Naive thymus-derived CD4-positive, alpha-beta T cell (primary cell): ENCODE measurements at regions not wholly inside any gene's neighbourhood (a gene's known extent, or its start where the extent isn't known, plus 50 kb on each side); places are given as distances from the start of the nearest gene placed in this dataset.

Experiments used
- ATAC-seq: fragments of 150-1000 bp; cut with Tn5 transposase; 2 replicates; pipeline ENCODE4 v1.10.0; 2021; ENCODE audit warnings: mild to moderate bottlenecking, moderate library complexity
- CTCF ChIA-PET: fragments of 350-600 bp; sonication (Branson Sonifier 250); formaldehyde crosslinking; loops from one replicate; lab custom pipeline; 2021; ENCODE audit warnings: antibody characterized with exemption; lab: Charles Lee
- POLR2A ChIA-PET: fragments of 350-600 bp; sonication (Branson Sonifier 250); formaldehyde crosslinking; loops from one replicate; lab custom pipeline; 2021; ENCODE audit warnings: antibody characterized with exemption, inconsistent platforms; lab: Charles Lee
- DNase-seq, 9 donors: peaks; one replicate each; pipeline versions ENCODE4 v3.0.0 to v3.0.0-alpha.2; 2020 to 2022; ENCODE audit warnings: mixed read lengths in 1 of 9
- H3K27ac ChIP-seq: one replicate; pipeline ENCODE4 v1.7.0; 2013; ENCODE audit warnings: mild to moderate bottlenecking, low read depth, low read length, moderate library complexity
- H3K27me3 ChIP-seq, 2 donors: one replicate each; pipeline ENCODE4 v1.7.0; 2013; ENCODE audit warnings: low read length in 2 of 2, mild to moderate bottlenecking in 2 of 2, moderate library complexity in 2 of 2; ENCODE audit not compliant: control insufficient read depth in 2 of 2, insufficient read depth in 2 of 2
- H3K36me3 ChIP-seq, 3 experiments: 1 replicate in 2 of 3; 2 replicates in 1 of 3; pipeline ENCODE4 v1.7.0; 2013; ENCODE audit warnings: low read length in 3 of 3, mild to moderate bottlenecking in 3 of 3, moderate library complexity in 1 of 3; ENCODE audit not compliant: insufficient read depth in 3 of 3, control insufficient read depth in 2 of 3
- H3K4me1 ChIP-seq, 2 donors: one replicate each; pipeline ENCODE4 v1.7.0; 2013; ENCODE audit warnings: low read length in 2 of 2, mild to moderate bottlenecking in 2 of 2, moderate library complexity in 1 of 2; ENCODE audit not compliant: control insufficient read depth in 2 of 2, insufficient read depth in 2 of 2
- H3K4me3 ChIP-seq: 2 replicates; pipeline ENCODE4 v1.7.0; 2013; ENCODE audit warnings: mild to moderate bottlenecking, low read length
- H3K9me3 ChIP-seq, 3 experiments: 1 replicate in 2 of 3; 2 replicates in 1 of 3; pipeline ENCODE4 v1.7.0; 2013; ENCODE audit warnings: low read length in 3 of 3; ENCODE audit not compliant: control insufficient read depth in 2 of 3
- H3K27ac Mint-ChIP-seq, 9 donors: one replicate each; pipeline ENCODE4 v1.8.0; 2020 to 2022; ENCODE audit warnings: mixed read lengths in 9 of 9, mild to moderate bottlenecking in 8 of 9, moderate library complexity in 5 of 9, inconsistent platforms in 2 of 9
- H3K27me3 Mint-ChIP-seq, 5 donors: one replicate each; pipeline ENCODE4 v1.8.0; 2021 to 2022; ENCODE audit warnings: mixed read lengths in 5 of 5, mild to moderate bottlenecking in 1 of 5
- H3K36me3 Mint-ChIP-seq, 5 donors: one replicate each; pipeline ENCODE4 v1.8.0; 2020 to 2022; ENCODE audit warnings: mixed read lengths in 5 of 5, mild to moderate bottlenecking in 3 of 5, inconsistent platforms in 1 of 5
- H3K4me1 Mint-ChIP-seq, 7 donors: one replicate each; pipeline ENCODE4 v1.8.0; 2020 to 2022; ENCODE audit warnings: mixed read lengths in 7 of 7, mild to moderate bottlenecking in 3 of 7, inconsistent platforms in 1 of 7
- H3K4me3 Mint-ChIP-seq, 10 donors: one replicate each; pipeline ENCODE4 v1.8.0; 2020 to 2022; ENCODE audit warnings: mild to moderate bottlenecking in 10 of 10, mixed read lengths in 10 of 10, moderate library complexity in 6 of 10, inconsistent platforms in 2 of 10
- H3K9me3 Mint-ChIP-seq, 11 donors: one replicate each; pipeline ENCODE4 v1.8.0; 2020 to 2022; ENCODE audit warnings: mixed read lengths in 11 of 11, mild to moderate bottlenecking in 4 of 11, inconsistent platforms in 1 of 11, moderate library complexity in 1 of 11
- intact Hi-C, 2 donors: fragments of 100-400 bp; cut with micrococcal nuclease; formaldehyde crosslinking; loops; one replicate each; pipeline ENCODE4 v1.15.1; 2023

GRCh38 chr14:98348505-98348904 is 923.5 kb downstream of the BCL11B start:
- Mint-ChIP-seq H3K4me1 (peaks cover 8 to 79% (median 43%) of the 10 kb centered on the region in 7 donors), H3K27ac (peak overlapping the region in 1 of 9 donors; percentile 40), H3K9me3 (peaks cover 0 to 5% (median 2%) of the 10 kb centered on the region in 11 donors), H3K4me3 (peak overlapping the region in 2 of 10 donors; percentile 5 to 44), H3K36me3 (peaks cover 0 to 4% (median 0%) of the 10 kb centered on the region in 5 donors), H3K27me3 (peaks cover 0 to 2% (median 0%) of the 10 kb centered on the region in 5 donors)
- no peaks in the 10 kb centered on the region for H3K36me3 ChIP-seq
- intact Hi-C loops, result no loop called here
- no peak for DNase-seq
- H3K27me3 ChIP-seq, result no peaks in the 10 kb centered on the region
- ChIA-PET CTCF (interaction anchor here (0.6 to 0.7 kb wide), 2 partner anchors 85 to 1129 kb away, joined by 3 read pairs; no protein-coding TSS in a partner anchor), POLR2A (no interaction called here)
- H3K4me1 ChIP-seq, result peaks cover 0 to 5% of the 10 kb centered on the region in 2 donors
- no peaks in the 10 kb centered on the region for H3K9me3 ChIP-seq
- no peak overlapping the region for H3K4me3 ChIP-seq
- no peak overlapping the region for H3K27ac ChIP-seq
- ATAC-seq, result no peak

GRCh38 chr14:98350213-98350612 is 921.8 kb downstream of the BCL11B start:
- ATAC-seq (no peak), DNase-seq (no peak)
- H3K4me3 ChIP-seq, result no peak overlapping the region
- H3K4me1 ChIP-seq, result peaks cover 0 to 5% of the 10 kb centered on the region in 2 donors
- H3K36me3 Mint-ChIP-seq, result peaks cover 0 to 4% (median 0%) of the 10 kb centered on the region in 5 donors
- ChIA-PET CTCF (interaction anchor here (0.7 kb wide), 1 partner anchor 428 kb away, joined by 3 read pairs; no protein-coding TSS in a partner anchor), POLR2A (interaction anchor here (0.6 to 1.2 kb wide), 2 partner anchors 11 to 14 kb away, joined by 3 read pairs; no protein-coding TSS in a partner anchor)
- H3K4me3 Mint-ChIP-seq, result peak overlapping the region in 4 of 10 donors; percentile 10 to 31 (median 18)
- H3K4me1 Mint-ChIP-seq, result peaks cover 8 to 69% (median 40%) of the 10 kb centered on the region in 7 donors
- no peaks in the 10 kb centered on the region for H3K27me3 ChIP-seq
- peak overlapping the region in 4 of 9 donors; percentile 37 to 51 (median 46) for H3K27ac Mint-ChIP-seq
- H3K27ac ChIP-seq, result no peak overlapping the region
- no peaks in the 10 kb centered on the region for H3K36me3 ChIP-seq
- no peaks in the 10 kb centered on the region for H3K9me3 ChIP-seq
- peaks cover 0 to 5% (median 2%) of the 10 kb centered on the region in 11 donors for H3K9me3 Mint-ChIP-seq
- intact Hi-C loops, result no loop called here
- H3K27me3 Mint-ChIP-seq, result no peaks in the 10 kb centered on the region

DNA sequence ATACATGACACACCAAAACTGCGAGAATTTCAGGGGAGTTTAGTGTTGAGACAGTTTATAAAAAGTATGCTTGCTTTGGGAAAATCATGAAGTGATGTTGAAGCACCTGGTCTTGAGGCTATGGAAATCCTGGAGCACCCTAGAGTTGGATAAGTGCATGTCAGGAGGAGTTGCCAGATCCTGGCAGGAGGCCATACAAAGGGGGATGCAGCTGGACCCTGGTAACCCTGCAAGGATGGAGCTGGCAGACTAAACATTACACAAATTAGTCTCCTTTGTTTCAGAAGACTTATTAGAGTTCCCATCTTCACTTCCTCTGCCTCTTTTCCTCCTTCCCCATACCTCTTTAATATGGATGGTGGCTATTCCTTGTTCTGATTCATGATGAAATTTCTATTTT is 907.0 kb downstream of the BCL11B start:
- peaks cover 0 to 19% (median 8%) of the 10 kb centered on the region in 11 donors for H3K9me3 Mint-ChIP-seq

GRCh38 chr14:98366429-98366828 is 905.6 kb downstream of the BCL11B start:
- H3K4me3 ChIP-seq, result no peak overlapping the region
- intact Hi-C loops, result no loop called here
- DNase-seq (no peak), ATAC-seq (no peak)
- H3K9me3 ChIP-seq, result no peaks in the 10 kb centered on the region
- Mint-ChIP-seq H3K36me3 (peaks cover 0 to 17% (median 4%) of the 10 kb centered on the region in 5 donors), H3K27me3 (peaks cover 0 to 6% (median 0%) of the 10 kb centered on the region in 5 donors), H3K27ac (no peak overlapping the region), H3K4me3 (no peak overlapping the region), H3K9me3 (peaks cover 0 to 16% (median 5%) of the 10 kb centered on the region in 11 donors), H3K4me1 (peaks cover 7 to 58% (median 43%) of the 10 kb centered on the region in 7 donors)
- POLR2A ChIA-PET, result interaction anchor here (0.6 kb wide), 1 partner anchor 483 kb away, joined by 3 read pairs; no protein-coding TSS in a partner anchor
- H3K27me3 ChIP-seq, result no peaks in the 10 kb centered on the region
- no peaks in the 10 kb centered on the region for H3K36me3 ChIP-seq
- CTCF ChIA-PET, result interaction anchor here (1.1 kb wide), 1 partner anchor 19 kb away, joined by 4 read pairs; no protein-coding TSS in a partner anchor
- peaks cover 0 to 19% of the 10 kb centered on the region in 2 donors for H3K4me1 ChIP-seq
- H3K27ac ChIP-seq, result no peak overlapping the region

More for the DNA sequence above, 907.0 kb downstream of the BCL11B start:
- DNase-seq, result no peak
- no peak overlapping the region for H3K27ac ChIP-seq
- CTCF ChIA-PET, result no interaction called here
- no peaks in the 10 kb centered on the region for H3K27me3 ChIP-seq
- H3K27ac Mint-ChIP-seq, result peak overlapping the region in 1 of 9 donors; percentile 28
- ATAC-seq, result no peak
- H3K4me1 ChIP-seq, result peaks cover 0 to 19% of the 10 kb centered on the region in 2 donors
- H3K36me3 Mint-ChIP-seq, result peaks cover 3 to 19% (median 6%) of the 10 kb centered on the region in 5 donors
- peaks cover 0 to 6% (median 0%) of the 10 kb centered on the region in 5 donors for H3K27me3 Mint-ChIP-seq
- H3K4me1 Mint-ChIP-seq, result peaks cover 7 to 47% (median 38%) of the 10 kb centered on the region in 7 donors
- intact Hi-C loops, result no loop called here
- H3K9me3 ChIP-seq, result no peaks in the 10 kb centered on the region
- no peak overlapping the region for H3K4me3 Mint-ChIP-seq
- H3K36me3 ChIP-seq, result no peaks in the 10 kb centered on the region
- POLR2A ChIA-PET, result no interaction called here
- H3K4me3 ChIP-seq, result no peak overlapping the region

DNA sequence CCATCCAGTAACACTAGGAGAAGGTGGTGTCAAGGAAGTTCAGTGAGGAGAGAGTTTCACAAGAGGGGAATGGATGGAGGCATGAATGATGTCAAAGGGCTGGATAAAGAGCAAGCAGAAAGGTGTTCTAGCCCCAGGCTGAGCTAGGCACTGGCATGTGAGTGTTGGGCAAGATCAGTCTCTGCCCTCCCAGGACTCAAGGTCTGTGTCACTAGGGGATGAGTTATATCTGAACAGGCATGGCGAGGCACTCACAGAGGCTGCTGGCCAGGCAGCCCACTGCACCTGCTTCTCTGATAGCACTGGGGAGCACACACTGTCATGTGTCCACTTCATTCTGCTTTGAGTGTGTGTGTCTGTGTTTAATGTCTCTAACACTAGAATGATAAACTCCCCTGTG is 903.8 kb downstream of the BCL11B start:
- no peaks in the 10 kb centered on the region for H3K9me3 ChIP-seq
- peaks cover 0 to 16% (median 5%) of the 10 kb centered on the region in 11 donors for H3K9me3 Mint-ChIP-seq
- peaks cover 7 to 66% (median 43%) of the 10 kb centered on the region in 7 donors for H3K4me1 Mint-ChIP-seq
- intact Hi-C loops, result no loop called here
- H3K4me3 ChIP-seq, result no peak overlapping the region
- DNase-seq (no peak), ATAC-seq (no peak)
- H3K27me3 Mint-ChIP-seq, result peaks cover 0 to 6% (median 0%) of the 10 kb centered on the region in 5 donors
- H3K36me3 Mint-ChIP-seq, result peaks cover 0 to 17% (median 4%) of the 10 kb centered on the region in 5 donors
- H3K4me3 Mint-ChIP-seq, result peak overlapping the region in 6 of 10 donors; percentile 0 to 66 (median 32)
- no peaks in the 10 kb centered on the region for H3K27me3 ChIP-seq
- POLR2A ChIA-PET, result interaction anchor here (0.7 kb wide), 1 partner anchor 18 kb away, joined by 4 read pairs; no protein-coding TSS in a partner anchor
- no peak overlapping the region for H3K27ac ChIP-seq
- CTCF ChIA-PET, result no interaction called here
- H3K4me1 ChIP-seq, result peaks cover 0 to 19% of the 10 kb centered on the region in 2 donors
- H3K27ac Mint-ChIP-seq, result peak overlapping the region in 5 of 9 donors; percentile 11 to 48 (median 21)
- H3K36me3 ChIP-seq, result no peaks in the 10 kb centered on the region

DNA sequence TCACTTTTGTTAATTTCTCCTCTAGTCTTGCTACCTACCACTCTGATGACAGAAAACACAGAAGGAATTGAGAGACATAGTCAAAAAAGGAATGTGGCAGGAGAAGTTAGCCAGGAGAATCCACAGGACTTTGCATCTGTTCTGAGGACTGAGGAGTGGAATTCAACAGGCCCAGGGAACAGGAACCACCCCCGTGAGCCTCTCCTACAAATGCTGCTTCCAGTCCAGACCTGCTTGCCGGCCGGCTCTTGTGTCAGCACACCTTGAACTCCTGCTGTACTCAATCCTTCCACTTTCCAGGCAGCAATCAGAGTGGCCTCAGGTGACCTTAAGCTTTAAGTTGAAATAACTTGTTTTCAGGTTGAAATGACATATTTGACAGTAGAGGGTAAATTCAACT is 903.1 kb downstream of the BCL11B start:
- Histone ChIP-seq H3K4me1 (peaks cover 0 to 19% of the 10 kb centered on the region in 2 donors), H3K4me3 (no peak overlapping the region), H3K9me3 (no peaks in the 10 kb centered on the region), H3K27me3 (no peaks in the 10 kb centered on the region), H3K36me3 (no peaks in the 10 kb centered on the region), H3K27ac (no peak overlapping the region)
- Mint-ChIP-seq H3K36me3 (peaks cover 0 to 17% (median 4%) of the 10 kb centered on the region in 5 donors), H3K4me3 (peak overlapping the region in 9 of 10 donors; percentile 38 to 73 (median 54)), H3K27ac (peak overlapping the region in 8 of 9 donors; percentile 10 to 83 (median 38)), H3K27me3 (peaks cover 0 to 6% (median 0%) of the 10 kb centered on the region in 5 donors), H3K4me1 (peaks cover 7 to 71% (median 43%) of the 10 kb centered on the region in 7 donors), H3K9me3 (peaks cover 0 to 16% (median 5%) of the 10 kb centered on the region in 11 donors)
- ChIA-PET CTCF (no interaction called here), POLR2A (no interaction called here)
- DNase-seq (no peak), ATAC-seq (no peak)
- intact Hi-C loops, result no loop called here
